ENCODE measurements at regions not wholly inside any gene's neighbourhood (a gene's known extent, or its start where the extent isn't known, plus 50 kb on each side); places are given as distances from the start of the nearest gene placed in this dataset.
"Not testable (repeated sequence)": the region's sequence is repeated elsewhere in the genome, so short reads cannot be mapped to it uniquely, and the experiment has no call there.

DNA sequence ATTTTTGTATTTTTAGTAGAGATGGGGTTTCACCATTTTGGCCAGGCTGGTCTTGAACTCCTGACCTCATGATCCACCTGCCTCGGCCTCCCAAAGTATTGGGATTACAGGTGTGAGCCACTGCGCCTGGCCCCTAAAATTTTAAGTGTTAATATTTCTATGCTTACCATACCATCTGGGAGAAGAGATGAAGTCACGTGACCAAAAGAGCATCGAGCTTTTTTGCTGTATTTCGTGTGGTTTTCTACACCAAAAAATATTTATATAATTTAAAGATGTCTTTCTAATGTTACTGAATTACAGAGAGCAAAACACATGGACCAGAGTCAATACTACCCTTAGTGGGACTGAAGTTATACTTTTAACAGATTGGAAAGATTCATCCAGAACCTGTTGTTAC, 400.9 kb downstream of the SOCS6 start:
- POLR2A ChIA-PET; H3K4me1 Mint-ChIP-seq; H3K9me3 Mint-ChIP-seq; H3K27ac Mint-ChIP-seq; H3K36me3 Mint-ChIP-seq (ENCODE audit: low read depth); H3K4me3 Mint-ChIP-seq; DNase-seq; H3K27me3 Mint-ChIP-seq; CTCF ChIA-PET: not testable (repeated sequence)

DNA sequence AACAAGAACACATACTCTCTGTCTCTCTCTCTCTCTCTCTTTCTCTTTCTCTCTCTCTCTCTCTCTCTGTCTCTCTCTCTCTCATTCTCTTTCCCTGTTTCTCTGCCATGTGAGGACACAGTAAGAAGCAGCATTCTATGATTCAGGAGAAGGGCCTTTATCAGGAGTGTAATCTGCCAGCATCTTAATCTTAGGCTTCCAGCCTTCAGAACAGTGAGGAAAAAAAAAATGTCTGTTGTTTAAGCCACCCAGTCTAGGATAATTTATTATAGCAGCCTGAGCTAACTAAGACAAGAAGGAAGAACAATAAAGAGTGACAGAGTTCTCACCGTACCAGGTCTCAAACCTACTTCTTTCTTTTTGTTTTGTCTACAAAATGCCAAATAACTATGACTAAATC, 399.4 kb downstream of the SOCS6 start:
- Mint-ChIP-seq H3K27ac (no peak overlapping the region), H3K36me3 (ENCODE audit: low read depth) (no peaks in the 10 kb centered on the region), H3K4me3 (no peak overlapping the region), H3K9me3 (peaks cover 8% of the 10 kb centered on the region), H3K27me3 (no peaks in the 10 kb centered on the region), H3K4me1 (peaks cover 1% of the 10 kb centered on the region)
- CTCF ChIA-PET: no interaction called here
- POLR2A ChIA-PET: no interaction called here
- no peak for DNase-seq

GRCh38 chr18:70684821-70685220, 396.0 kb downstream of the SOCS6 start:
- Mint-ChIP-seq H3K4me1 (peaks cover 5% of the 10 kb centered on the region), H3K27ac (no peak overlapping the region), H3K27me3 (no peaks in the 10 kb centered on the region), H3K9me3 (peaks cover 5% of the 10 kb centered on the region), H3K4me3 (no peak overlapping the region), H3K36me3 (ENCODE audit: low read depth) (no peaks in the 10 kb centered on the region)
- CTCF ChIA-PET: no interaction called here
- POLR2A ChIA-PET: no interaction called here
- no peak for DNase-seq

DNA sequence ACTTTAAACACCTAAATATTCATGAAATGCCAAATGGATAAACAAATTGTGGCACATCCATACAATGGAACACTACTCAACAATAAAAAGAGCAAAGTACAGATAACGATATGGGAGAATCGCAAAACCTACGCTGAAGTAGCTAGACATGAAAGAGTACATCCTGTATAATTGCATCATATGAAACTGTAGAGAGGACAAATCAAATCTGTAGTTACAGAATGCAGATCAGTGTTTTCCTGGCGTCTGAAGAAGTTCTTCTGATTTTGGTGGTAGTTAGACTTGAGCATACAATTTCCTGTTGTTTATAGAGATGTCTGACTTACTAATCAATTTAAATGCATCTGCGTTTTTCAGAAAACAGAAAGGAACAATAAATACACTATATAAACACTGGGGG, 394.4 kb downstream of the SOCS6 start:
- POLR2A ChIA-PET: no interaction called here
- Mint-ChIP-seq H3K4me3 (no peak overlapping the region), H3K27me3 (no peaks in the 10 kb centered on the region)

DNA sequence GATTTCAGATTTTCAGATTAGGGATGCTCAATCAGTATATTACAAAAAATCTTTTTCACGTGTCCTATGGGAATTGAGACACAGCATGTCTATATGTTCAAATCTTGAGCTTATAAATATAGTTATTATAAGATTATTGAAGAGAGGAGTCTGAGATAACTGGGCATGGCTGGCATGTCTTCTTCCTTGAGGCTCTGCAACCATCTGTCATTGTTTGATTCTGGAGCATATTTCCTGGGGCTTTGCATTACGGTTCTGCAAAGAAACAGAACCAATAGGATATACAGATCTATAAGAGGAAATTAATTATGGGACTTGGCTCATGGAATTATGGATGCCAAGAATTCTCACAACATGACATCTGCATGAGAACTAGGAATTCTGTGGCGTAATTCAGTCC, 386.1 kb downstream of the SOCS6 start:
- DNase-seq: no peak
- peaks cover 11% of the 10 kb centered on the region for H3K4me1 Mint-ChIP-seq
- H3K4me3 Mint-ChIP-seq: no peak overlapping the region
- H3K36me3 Mint-ChIP-seq (ENCODE audit: low read depth): no peaks in the 10 kb centered on the region
- ChIA-PET POLR2A (no interaction called here), CTCF (no interaction called here)
- H3K9me3 Mint-ChIP-seq: no peaks in the 10 kb centered on the region
- no peak overlapping the region for H3K27ac Mint-ChIP-seq
- H3K27me3 Mint-ChIP-seq: no peaks in the 10 kb centered on the region

More for the DNA sequence above, 394.4 kb downstream of the SOCS6 start:
- peaks cover 5% of the 10 kb centered on the region for H3K9me3 Mint-ChIP-seq
- peaks cover 5% of the 10 kb centered on the region for H3K4me1 Mint-ChIP-seq
- CTCF ChIA-PET: no interaction called here
- no peaks in the 10 kb centered on the region for H3K36me3 Mint-ChIP-seq (ENCODE audit: low read depth)
- DNase-seq: no peak
- H3K27ac Mint-ChIP-seq: no peak overlapping the region

DNA sequence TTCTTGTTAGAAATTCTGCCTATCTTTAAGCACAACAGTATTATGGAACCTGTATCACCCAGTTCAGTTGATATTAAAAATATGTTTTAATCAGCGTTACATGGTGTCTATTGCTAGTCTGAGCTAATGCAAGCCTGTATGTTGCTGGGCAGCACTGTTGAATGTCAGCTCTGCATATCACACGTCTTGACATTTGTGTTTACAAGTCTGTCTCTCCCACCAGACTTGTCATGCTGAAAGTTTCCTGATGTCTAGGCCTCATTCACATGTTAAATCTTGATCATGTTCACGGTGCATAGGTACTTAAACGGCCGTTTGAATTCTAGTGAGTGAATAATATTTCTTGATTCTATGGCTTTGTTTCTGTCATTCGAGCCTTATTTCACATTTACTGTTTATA, 385.0 kb downstream of the SOCS6 start:
- H3K27me3 Mint-ChIP-seq: no peaks in the 10 kb centered on the region
- no peaks in the 10 kb centered on the region for H3K36me3 Mint-ChIP-seq (ENCODE audit: low read depth)
- no peak overlapping the region for H3K27ac Mint-ChIP-seq
- no peak overlapping the region for H3K4me3 Mint-ChIP-seq
- CTCF ChIA-PET: interaction anchor here (0.7 kb wide), 1 partner anchor 109 kb away, joined by 3 read pairs; no protein-coding TSS in a partner anchor
- no peak for DNase-seq
- H3K4me1 Mint-ChIP-seq: peaks cover 11% of the 10 kb centered on the region
- peaks cover under 1% of the 10 kb centered on the region for H3K9me3 Mint-ChIP-seq
- POLR2A ChIA-PET: no interaction called here

- POLR2A ChIA-PET: no interaction called here
- Mint-ChIP-seq H3K27ac (no peak overlapping the region), H3K27me3 (no peaks in the 10 kb centered on the region), H3K4me1 (peaks cover 11% of the 10 kb centered on the region), H3K36me3 (ENCODE audit: low read depth) (no peaks in the 10 kb centered on the region), H3K9me3 (peaks cover 3% of the 10 kb centered on the region), H3K4me3 (no peak overlapping the region)
- CTCF ChIA-PET: no interaction called here
- no peak for DNase-seq
Observed at GRCh38 chr18:70672581-70672980, 383.7 kb downstream of the SOCS6 start.

DNA sequence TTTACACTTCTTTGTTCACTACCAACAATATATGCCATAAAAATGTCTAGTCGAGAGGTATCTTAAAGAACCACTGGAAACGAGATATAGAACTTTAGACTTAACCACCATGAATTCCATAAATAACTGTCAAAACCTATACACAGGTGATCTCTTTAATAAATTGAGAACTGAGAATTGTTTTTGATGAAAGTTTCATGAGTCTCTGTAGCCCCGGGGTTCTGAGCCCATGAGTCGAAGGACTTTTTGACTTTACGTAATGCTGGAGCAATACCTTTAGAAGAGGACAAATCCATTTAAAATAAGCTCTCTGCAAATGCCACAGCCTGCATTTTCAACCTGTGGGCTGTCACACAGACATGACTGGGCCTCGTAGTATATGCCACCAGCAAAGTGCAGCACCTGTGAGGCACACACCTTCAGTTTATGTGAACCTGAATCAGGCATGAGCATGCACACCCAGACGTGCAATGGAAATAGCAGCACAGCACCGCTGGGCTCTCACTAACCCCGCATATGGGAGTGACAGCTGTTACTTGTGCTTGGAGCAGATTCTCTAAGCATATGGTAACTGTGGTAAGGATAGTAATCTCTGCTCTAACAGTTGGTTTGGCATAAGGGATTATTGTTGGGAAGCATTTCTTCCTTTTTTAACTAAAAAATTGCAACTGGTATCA, 383.2 kb downstream of the SOCS6 start:
- Mint-ChIP-seq H3K4me1 (peaks cover 11% of the 10 kb centered on the region), H3K27me3 (no peaks in the 10 kb centered on the region), H3K4me3 (no peak overlapping the region), H3K36me3 (ENCODE audit: low read depth) (no peaks in the 10 kb centered on the region), H3K9me3 (peaks cover 3% of the 10 kb centered on the region), H3K27ac (no peak overlapping the region)
- ChIA-PET CTCF (no interaction called here), POLR2A (no interaction called here)
- no peak for DNase-seq

DNA sequence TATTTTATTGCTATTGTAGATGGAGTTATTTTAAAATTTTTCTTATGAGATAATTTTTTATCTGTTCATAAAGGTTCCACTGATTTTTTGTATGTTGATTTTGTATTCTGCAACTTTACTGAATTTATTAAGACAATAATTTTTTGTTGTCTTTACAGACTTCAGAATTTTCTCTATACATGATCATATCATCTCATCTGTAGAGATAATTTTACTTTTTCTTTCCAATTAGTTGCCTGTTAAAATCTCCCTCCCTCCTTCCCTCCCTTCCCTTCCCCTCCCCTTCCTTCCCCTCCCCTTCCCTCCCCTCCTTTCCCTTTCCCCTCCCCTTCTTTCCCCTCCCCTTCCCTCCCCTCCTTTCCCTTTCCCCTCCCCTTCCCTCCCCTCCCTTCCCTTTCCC, 378.1 kb downstream of the SOCS6 start:
- no peak overlapping the region for H3K27ac Mint-ChIP-seq
- H3K4me1 Mint-ChIP-seq: peaks cover 5% of the 10 kb centered on the region
- ChIA-PET CTCF (no interaction called here), POLR2A (no interaction called here)
- no peak for DNase-seq
- peaks cover 3% of the 10 kb centered on the region for H3K9me3 Mint-ChIP-seq
- H3K36me3 Mint-ChIP-seq (ENCODE audit: low read depth): no peaks in the 10 kb centered on the region
- no peak overlapping the region for H3K4me3 Mint-ChIP-seq
- no peaks in the 10 kb centered on the region for H3K27me3 Mint-ChIP-seq

GRCh38 chr18:70663141-70663540, 374.3 kb downstream of the SOCS6 start:
- no peak for DNase-seq
- Mint-ChIP-seq H3K4me3 (no peak overlapping the region), H3K36me3 (ENCODE audit: low read depth) (no peaks in the 10 kb centered on the region), H3K27me3 (no peaks in the 10 kb centered on the region), H3K9me3 (peaks cover 2% of the 10 kb centered on the region), H3K4me1 (peaks cover 8% of the 10 kb centered on the region), H3K27ac (no peak overlapping the region)
- ChIA-PET CTCF (no interaction called here), POLR2A (no interaction called here)

DNA sequence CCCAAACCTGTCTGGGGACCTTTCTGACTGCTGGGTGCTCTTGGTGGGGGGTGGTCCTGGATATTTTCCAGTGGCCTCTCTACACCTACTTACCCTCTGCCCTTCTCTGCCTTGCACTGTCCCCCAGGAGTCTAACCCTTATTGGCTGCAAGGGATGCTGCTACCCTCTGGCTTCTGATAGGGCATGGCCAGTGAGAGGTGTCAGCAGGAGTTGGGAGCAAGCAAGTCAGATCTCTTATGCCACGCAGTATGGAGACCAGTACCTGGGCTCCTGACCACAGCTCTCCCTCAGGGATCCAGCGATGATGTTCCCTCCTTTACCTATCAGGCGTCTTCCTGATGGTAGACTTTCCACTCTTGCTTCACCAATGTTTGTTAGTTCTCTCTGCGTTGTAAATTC, 373.7 kb downstream of the SOCS6 start:
- H3K4me3 Mint-ChIP-seq: no peak overlapping the region
- POLR2A ChIA-PET: no interaction called here
- H3K27me3 Mint-ChIP-seq: no peaks in the 10 kb centered on the region
- H3K4me1 Mint-ChIP-seq: peaks cover 8% of the 10 kb centered on the region
- peaks cover 2% of the 10 kb centered on the region for H3K9me3 Mint-ChIP-seq
- CTCF ChIA-PET: no interaction called here
- H3K36me3 Mint-ChIP-seq (ENCODE audit: low read depth): no peaks in the 10 kb centered on the region
- no peak overlapping the region for H3K27ac Mint-ChIP-seq
- DNase-seq: no peak

GRCh38 chr18:70659036-70659925, 370.4 kb downstream of the SOCS6 start:
- peaks cover 8% of the 10 kb centered on the region for H3K4me1 Mint-ChIP-seq
- ChIA-PET POLR2A (interaction anchor here (1.2 kb wide), 1 partner anchor 9 kb away, joined by 4 read pairs; no protein-coding TSS in a partner anchor), CTCF (no interaction called here)
- H3K27me3 Mint-ChIP-seq: no peaks in the 10 kb centered on the region
- peaks cover 2% of the 10 kb centered on the region for H3K9me3 Mint-ChIP-seq
- H3K27ac Mint-ChIP-seq: no peak overlapping the region
- no peaks in the 10 kb centered on the region for H3K36me3 Mint-ChIP-seq (ENCODE audit: low read depth)
- no peak for DNase-seq
- H3K4me3 Mint-ChIP-seq: no peak overlapping the region

- CTCF ChIA-PET: no interaction called here
- no peak for DNase-seq
- H3K4me3 Mint-ChIP-seq: no peak overlapping the region
- H3K27ac Mint-ChIP-seq: no peak overlapping the region
- no peaks in the 10 kb centered on the region for H3K27me3 Mint-ChIP-seq
- POLR2A ChIA-PET: no interaction called here
- peaks cover 7% of the 10 kb centered on the region for H3K9me3 Mint-ChIP-seq
- H3K4me1 Mint-ChIP-seq: no peaks in the 10 kb centered on the region
- H3K36me3 Mint-ChIP-seq (ENCODE audit: low read depth): no peaks in the 10 kb centered on the region
Observed at GRCh38 chr18:70653671-70654070, 364.8 kb downstream of the SOCS6 start.

- no peak for DNase-seq
- CTCF ChIA-PET: no interaction called here
- POLR2A ChIA-PET: interaction anchor here (1.3 kb wide), 1 partner anchor 9 kb away, joined by 4 read pairs; no protein-coding TSS in a partner anchor
- Mint-ChIP-seq H3K27ac (no peak overlapping the region), H3K27me3 (no peaks in the 10 kb centered on the region), H3K36me3 (ENCODE audit: low read depth) (no peaks in the 10 kb centered on the region), H3K4me1 (no peaks in the 10 kb centered on the region), H3K4me3 (no peak overlapping the region), H3K9me3 (peaks cover 7% of the 10 kb centered on the region)
Observed at GRCh38 chr18:70650878-70651277, 362.0 kb downstream of the SOCS6 start.
